Activated CD4-positive, alpha-beta memory T cell treated with anti-CD3 and anti-CD28 coated beads for 36 hours (primary cell): ENCODE measurements at regions not wholly inside any gene's neighbourhood (a gene's known extent, or its start where the extent isn't known, plus 50 kb on each side); places are given as distances from the start of the nearest gene placed in this dataset.
"Not testable (repeated sequence)": the region's sequence is repeated elsewhere in the genome, so short reads cannot be mapped to it uniquely, and the experiment has no call there.

Experiments
- CTCF ChIA-PET: fragments of 350-600 bp; sonication (Branson Sonifier 250); formaldehyde crosslinking; loops from one replicate; lab custom pipeline; 2021; ENCODE audit warnings: antibody characterized with exemption, inconsistent platforms; lab: Charles Lee
- POLR2A ChIA-PET: fragments of 350-600 bp; sonication (Branson Sonifier 250); formaldehyde crosslinking; loops from one replicate; lab custom pipeline; 2021; ENCODE audit warnings: antibody characterized with exemption; lab: Charles Lee
- DNase-seq: peaks from one replicate; pipeline ENCODE4 v3.0.0-alpha.2; 2020
- H3K27ac Mint-ChIP-seq: one replicate; pipeline ENCODE4 v1.8.0; 2021; ENCODE audit warnings: mixed read lengths
- H3K27me3 Mint-ChIP-seq: one replicate; pipeline ENCODE4 v1.8.0; 2021; ENCODE audit warnings: mixed read lengths
- H3K36me3 Mint-ChIP-seq: one replicate; pipeline ENCODE4 v1.8.0; 2021; ENCODE audit warnings: mixed read lengths
- H3K4me1 Mint-ChIP-seq: one replicate; pipeline ENCODE4 v1.8.0; 2021; ENCODE audit warnings: low read depth, mixed read lengths
- H3K4me3 Mint-ChIP-seq: one replicate; pipeline ENCODE4 v1.8.0; 2021; ENCODE audit warnings: mild to moderate bottlenecking, mixed read lengths
- H3K9me3 Mint-ChIP-seq: one replicate; pipeline ENCODE4 v1.8.0; 2021; ENCODE audit warnings: mixed read lengths
- intact Hi-C: fragments of 100-400 bp; cut with micrococcal nuclease; formaldehyde crosslinking; loops from one replicate; pipeline ENCODE4 v1.15.1; 2023

DNA sequence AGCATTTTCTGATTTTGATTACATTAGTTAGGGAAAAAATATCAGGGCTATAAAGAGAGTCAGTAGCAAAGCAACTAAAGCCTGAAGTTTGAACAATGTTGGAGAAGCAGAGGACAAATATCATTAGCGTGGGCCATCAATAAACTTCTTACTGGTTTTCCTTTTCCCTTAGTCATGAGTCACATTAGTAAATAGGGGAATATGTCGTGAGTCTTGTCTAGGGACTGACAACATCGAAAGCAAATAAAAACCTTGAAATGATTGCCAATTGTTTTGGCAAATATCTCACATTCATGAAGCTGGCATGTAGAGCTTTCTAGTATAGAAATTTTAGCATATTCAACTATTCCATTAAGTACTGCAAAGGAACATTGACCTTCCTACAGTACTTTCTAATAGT is 806.0 kb upstream of the SORCS1 start:
- no peak for DNase-seq
- intact Hi-C loops: no loop called here
- peaks cover 24% of the 10 kb centered on the region for H3K9me3 Mint-ChIP-seq
- no peaks in the 10 kb centered on the region for H3K36me3 Mint-ChIP-seq
- H3K27ac Mint-ChIP-seq: no peak overlapping the region
- CTCF ChIA-PET: no interaction called here
- no peaks in the 10 kb centered on the region for H3K4me1 Mint-ChIP-seq
- no peaks in the 10 kb centered on the region for H3K27me3 Mint-ChIP-seq
- H3K4me3 Mint-ChIP-seq: no peak overlapping the region
- POLR2A ChIA-PET: no interaction called here

DNA sequence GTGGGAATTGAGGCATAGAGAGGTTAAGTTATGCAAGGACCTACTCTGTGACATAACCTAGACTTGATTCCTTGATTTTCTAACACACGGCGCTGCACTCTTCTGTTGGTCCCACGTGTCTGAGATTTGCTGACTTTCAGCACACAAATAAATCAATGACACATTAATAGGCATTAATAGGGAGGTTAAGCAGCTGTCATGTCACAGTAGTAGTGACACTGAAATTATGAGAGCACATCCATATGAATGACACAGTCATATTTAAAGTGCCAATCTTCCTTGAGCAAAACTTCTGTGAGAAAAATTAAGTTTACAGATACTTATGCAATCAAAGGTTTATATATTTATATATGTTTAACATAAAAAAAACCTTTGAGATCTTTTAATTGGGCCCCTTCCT is 805.4 kb upstream of the SORCS1 start:
- no peak overlapping the region for H3K4me3 Mint-ChIP-seq
- CTCF ChIA-PET: no interaction called here
- intact Hi-C loops: no loop called here
- POLR2A ChIA-PET: no interaction called here
- DNase-seq: no peak
- no peaks in the 10 kb centered on the region for H3K27me3 Mint-ChIP-seq
- no peaks in the 10 kb centered on the region for H3K36me3 Mint-ChIP-seq
- H3K4me1 Mint-ChIP-seq: no peaks in the 10 kb centered on the region
- H3K9me3 Mint-ChIP-seq: peaks cover 23% of the 10 kb centered on the region
- no peak overlapping the region for H3K27ac Mint-ChIP-seq

DNA sequence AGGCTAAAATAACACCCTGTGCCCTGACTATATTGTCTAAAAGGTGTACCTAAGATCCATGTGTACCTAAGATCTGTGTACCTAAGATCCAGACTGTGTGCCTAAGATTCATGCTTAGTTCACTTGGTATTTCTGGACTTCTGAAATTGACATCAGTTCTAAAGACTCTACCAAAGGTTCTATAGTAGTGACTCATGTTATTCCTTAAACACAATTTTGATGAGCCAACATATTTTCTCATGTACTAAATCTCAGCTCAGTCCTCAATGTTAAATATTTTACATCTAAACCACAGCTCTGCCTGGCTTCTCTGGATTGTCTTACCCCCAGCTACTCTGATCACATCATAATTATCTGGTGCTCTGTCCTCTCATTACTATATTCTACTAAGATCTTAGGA is 802.3 kb upstream of the SORCS1 start:
- POLR2A ChIA-PET: no interaction called here
- DNase-seq: no peak
- Mint-ChIP-seq H3K4me3 (no peak overlapping the region), H3K4me1 (no peaks in the 10 kb centered on the region), H3K9me3 (peaks cover 20% of the 10 kb centered on the region), H3K36me3 (no peaks in the 10 kb centered on the region), H3K27me3 (no peaks in the 10 kb centered on the region), H3K27ac (no peak overlapping the region)
- CTCF ChIA-PET: no interaction called here
- intact Hi-C loops: no loop called here

DNA sequence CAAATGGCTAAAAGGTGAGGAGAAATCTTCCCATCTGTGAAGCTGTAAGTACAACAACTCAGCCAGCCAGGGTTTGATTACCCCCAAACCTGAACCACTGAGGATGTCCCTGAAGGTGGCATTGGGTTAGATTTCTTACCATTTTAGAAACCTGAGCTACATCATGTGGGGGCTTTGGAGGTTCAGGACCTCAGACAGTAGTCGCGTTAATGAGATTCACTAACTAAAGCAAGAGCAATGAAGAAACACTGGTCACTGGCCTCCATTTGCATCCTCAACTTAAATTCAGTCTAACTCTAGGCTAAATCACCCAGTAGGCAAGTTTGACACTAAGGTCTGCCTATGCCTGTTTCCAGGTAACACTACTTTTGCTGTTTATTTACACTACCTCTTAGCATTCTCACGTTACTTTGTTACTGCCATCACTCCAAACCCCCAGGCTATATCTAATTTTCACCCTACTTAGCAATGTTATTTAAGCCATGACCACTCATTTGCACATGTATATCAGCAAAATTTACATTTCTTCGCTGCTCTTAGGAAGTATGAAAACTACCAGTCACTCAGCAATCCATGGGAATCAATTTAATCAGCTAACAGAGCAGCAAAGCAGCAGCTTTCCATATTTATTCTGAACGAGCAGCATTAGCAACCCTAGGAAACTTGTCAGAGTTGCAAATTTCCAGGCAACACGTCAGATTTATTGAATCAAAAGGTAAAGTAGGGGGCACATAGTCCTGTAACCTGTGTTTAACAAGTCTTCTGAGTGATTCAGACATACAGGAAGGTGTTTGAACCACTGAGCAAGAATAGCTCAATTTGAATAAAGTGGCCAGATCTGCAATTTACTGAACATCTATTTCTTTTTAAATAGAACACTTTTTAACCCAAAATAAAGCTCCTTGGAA is 788.4 kb upstream of the SORCS1 start:
- Mint-ChIP-seq H3K4me1 (no peaks in the 10 kb centered on the region), H3K36me3 (no peaks in the 10 kb centered on the region), H3K27me3 (no peaks in the 10 kb centered on the region), H3K9me3 (peaks cover 27% of the 10 kb centered on the region), H3K4me3 (no peak overlapping the region), H3K27ac (no peak overlapping the region)
- DNase-seq: no peak
- CTCF ChIA-PET: no interaction called here
- POLR2A ChIA-PET: no interaction called here
- intact Hi-C loops: no loop called here

DNA sequence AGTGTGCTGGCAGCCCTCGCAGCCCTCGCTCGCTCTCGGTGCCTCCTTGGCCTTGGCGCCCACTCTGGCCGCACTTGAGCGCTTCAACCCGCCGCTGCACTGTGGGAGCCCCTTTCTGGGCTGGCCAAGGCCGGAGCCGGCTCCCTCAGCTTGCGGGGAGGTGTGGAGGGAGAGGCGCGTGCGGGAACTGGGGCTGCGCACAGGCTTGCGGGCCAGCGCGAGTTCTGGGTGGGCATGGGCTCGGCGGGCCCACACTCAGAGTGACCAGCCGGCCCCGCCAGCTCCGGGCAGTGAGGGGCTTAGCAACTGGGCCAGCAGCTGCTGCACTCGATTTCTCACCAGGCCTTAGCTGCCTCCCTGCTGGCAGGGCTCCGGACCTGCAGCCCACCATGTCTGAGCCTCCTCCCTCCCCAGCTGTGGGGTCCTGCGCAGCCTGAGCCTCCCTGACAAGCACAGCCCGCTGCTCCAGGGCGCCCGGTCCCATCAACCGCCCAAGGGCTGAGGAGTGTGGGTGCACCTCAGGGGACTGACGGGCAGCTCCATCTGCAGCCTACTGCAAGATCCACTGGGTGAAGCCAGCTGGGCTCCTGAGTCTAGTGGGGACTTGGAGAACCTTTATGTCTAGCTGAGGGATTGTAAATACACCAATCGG is 786.0 kb upstream of the SORCS1 start:
- H3K4me3 Mint-ChIP-seq, POLR2A ChIA-PET, DNase-seq, intact Hi-C loops, H3K36me3 Mint-ChIP-seq, H3K4me1 Mint-ChIP-seq, CTCF ChIA-PET, H3K27me3 Mint-ChIP-seq, H3K27ac Mint-ChIP-seq: not testable (repeated sequence)
- H3K9me3 Mint-ChIP-seq: peaks cover 30% of the 10 kb centered on the region

DNA sequence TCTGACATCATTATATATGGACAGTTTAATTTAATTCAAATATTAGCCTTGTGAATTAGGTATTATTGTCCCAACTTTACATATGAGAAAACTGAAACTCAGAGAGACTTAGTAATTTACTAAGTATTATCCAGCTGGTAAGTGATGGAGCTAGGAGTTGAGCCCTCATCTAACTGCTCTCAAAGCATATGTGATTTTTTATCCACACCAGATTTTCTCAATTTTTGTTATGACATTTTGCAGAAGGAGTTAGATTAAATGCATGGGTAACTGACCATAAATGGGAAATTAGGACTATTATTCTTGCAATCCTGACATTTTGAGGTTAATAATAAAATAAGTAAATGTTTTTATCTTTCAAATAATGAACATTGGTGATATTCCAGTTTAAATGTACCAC is 778.3 kb upstream of the SORCS1 start:
- Mint-ChIP-seq H3K4me3 (no peak overlapping the region), H3K4me1 (no peaks in the 10 kb centered on the region), H3K9me3 (peaks cover 21% of the 10 kb centered on the region), H3K36me3 (no peaks in the 10 kb centered on the region), H3K27me3 (no peaks in the 10 kb centered on the region), H3K27ac (no peak overlapping the region)
- no peak for DNase-seq
- ChIA-PET CTCF (no interaction called here), POLR2A (no interaction called here)
- intact Hi-C loops: no loop called here

DNA sequence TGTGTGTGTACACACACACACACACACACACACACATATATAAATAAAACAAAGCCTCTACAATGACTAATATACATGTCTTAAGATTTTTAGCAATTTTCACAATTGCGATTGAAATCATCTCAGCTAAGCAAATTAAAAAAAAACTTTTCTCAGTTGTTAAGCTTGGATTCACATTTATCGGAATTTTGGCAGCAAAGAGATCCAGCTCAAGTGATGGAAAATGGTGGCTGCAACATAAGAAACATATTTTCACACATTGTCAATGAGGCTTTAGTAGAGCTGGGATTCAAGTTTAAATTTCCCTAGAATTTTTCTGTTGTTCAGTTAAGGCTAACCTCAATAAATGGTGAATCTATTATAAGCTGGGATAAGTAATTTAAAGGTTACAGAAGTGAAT is 768.6 kb upstream of the SORCS1 start:
- Mint-ChIP-seq H3K4me3 (no peak overlapping the region), H3K27me3 (no peaks in the 10 kb centered on the region), H3K9me3 (peaks cover 3% of the 10 kb centered on the region), H3K4me1 (no peaks in the 10 kb centered on the region), H3K27ac (no peak overlapping the region), H3K36me3 (no peaks in the 10 kb centered on the region)
- intact Hi-C loops: no loop called here
- CTCF ChIA-PET: no interaction called here
- POLR2A ChIA-PET: no interaction called here
- DNase-seq: no peak

DNA sequence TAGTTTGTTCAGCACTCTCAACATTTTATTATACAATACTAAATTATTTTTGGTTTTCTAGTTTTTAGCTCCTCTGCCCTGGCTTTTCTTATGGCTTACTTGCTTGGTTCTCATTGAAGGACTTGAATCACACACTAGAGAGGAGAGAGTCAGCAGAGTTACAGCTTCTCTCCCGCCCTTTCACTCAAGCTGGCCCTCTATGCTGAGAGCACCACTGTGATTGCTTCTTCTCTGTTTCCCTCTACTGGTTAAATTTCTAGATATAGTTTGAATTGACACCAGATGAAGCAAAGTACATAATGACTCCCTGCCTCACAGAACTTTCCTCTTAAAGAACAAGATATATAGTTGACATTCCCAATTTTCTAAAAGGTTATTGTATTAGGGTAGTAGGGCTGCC is 767.3 kb upstream of the SORCS1 start:
- intact Hi-C loops: no loop called here
- H3K36me3 Mint-ChIP-seq: no peaks in the 10 kb centered on the region
- ChIA-PET POLR2A (no interaction called here), CTCF (no interaction called here)
- H3K4me1 Mint-ChIP-seq: no peaks in the 10 kb centered on the region
- DNase-seq: no peak
- H3K27ac Mint-ChIP-seq: no peak overlapping the region
- H3K4me3 Mint-ChIP-seq: no peak overlapping the region
- H3K9me3 Mint-ChIP-seq: peaks cover 3% of the 10 kb centered on the region
- no peaks in the 10 kb centered on the region for H3K27me3 Mint-ChIP-seq

DNA sequence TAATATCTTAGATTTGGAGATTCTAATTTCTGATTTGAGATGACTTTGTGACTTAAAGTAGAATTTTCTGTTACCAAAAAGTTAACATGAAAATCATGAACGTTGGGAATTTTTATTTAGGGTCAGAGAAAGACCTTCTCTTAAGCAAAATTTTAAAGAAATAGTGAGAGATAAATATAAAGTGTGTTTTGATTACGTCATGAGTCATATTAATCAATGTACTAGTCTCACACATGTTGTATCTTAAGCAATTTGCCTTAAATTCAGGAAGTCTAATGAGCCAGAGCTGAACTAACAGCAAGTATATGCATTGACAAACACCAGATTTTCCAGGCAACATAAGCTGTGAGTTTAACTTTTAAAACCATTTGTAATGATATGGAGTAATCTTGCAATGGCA is 765.5 kb upstream of the SORCS1 start:
- ChIA-PET CTCF (no interaction called here), POLR2A (no interaction called here)
- no peak overlapping the region for H3K27ac Mint-ChIP-seq
- no peaks in the 10 kb centered on the region for H3K27me3 Mint-ChIP-seq
- intact Hi-C loops: no loop called here
- no peaks in the 10 kb centered on the region for H3K36me3 Mint-ChIP-seq
- H3K4me3 Mint-ChIP-seq: no peak overlapping the region
- no peak for DNase-seq
- H3K4me1 Mint-ChIP-seq: no peaks in the 10 kb centered on the region
- peaks cover 9% of the 10 kb centered on the region for H3K9me3 Mint-ChIP-seq

DNA sequence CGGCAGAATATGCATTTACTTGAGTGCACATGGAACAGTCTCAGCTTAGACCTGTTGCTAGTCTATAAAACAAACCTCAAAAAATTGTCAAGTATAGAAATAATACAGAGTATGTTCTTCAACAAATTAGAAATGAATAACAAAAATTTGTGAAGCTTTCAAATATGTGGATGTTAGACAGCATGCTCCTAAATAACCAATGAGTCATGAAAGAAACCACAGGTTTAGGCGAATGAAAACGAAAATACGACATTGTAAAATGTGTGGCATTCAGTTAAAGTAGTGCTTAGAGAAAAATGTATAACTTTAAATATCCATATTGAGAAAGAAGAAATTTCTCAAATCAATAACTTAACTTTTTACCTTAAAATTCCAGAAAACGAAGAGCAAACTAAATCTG is 760.0 kb upstream of the SORCS1 start:
- Mint-ChIP-seq H3K4me1 (no peaks in the 10 kb centered on the region), H3K9me3 (peaks cover 21% of the 10 kb centered on the region), H3K36me3 (no peaks in the 10 kb centered on the region), H3K27me3 (no peaks in the 10 kb centered on the region), H3K27ac (no peak overlapping the region), H3K4me3 (no peak overlapping the region)
- DNase-seq: no peak
- POLR2A ChIA-PET: no interaction called here
- intact Hi-C loops: no loop called here
- CTCF ChIA-PET: no interaction called here

DNA sequence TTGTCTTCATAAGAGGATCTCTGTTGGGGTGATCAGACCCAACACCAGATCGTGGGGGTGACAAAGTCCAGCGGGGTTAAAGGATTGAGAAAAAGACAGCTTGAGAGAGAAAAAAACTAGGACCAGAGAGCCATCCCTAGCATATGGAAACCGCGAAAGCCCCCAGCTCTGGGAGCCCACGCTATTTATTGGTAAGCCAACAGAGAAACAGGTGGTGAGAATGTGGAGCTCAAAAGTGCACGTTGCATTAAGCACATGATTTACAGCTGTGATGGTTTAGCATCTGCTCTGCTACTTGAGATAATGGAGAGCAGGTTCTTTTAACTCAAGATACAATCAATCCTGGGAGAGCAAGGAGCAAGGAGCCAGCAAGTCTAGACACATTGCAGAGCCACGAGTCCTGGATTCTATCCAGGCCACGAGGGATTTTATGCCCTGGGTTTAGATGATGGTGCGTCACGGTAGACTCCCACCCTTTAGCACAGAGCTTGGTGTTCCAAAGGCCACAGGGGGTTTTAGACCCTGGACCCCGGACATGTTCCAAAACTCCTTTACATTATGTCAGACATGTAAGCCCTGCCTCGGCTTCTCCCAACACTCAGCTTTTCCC is 755.2 kb upstream of the SORCS1 start:
- H3K9me3 Mint-ChIP-seq: peaks cover 32% of the 10 kb centered on the region
- H3K27me3 Mint-ChIP-seq: peaks cover 4% of the 10 kb centered on the region
- CTCF ChIA-PET: no interaction called here
- no peak overlapping the region for H3K27ac Mint-ChIP-seq
- DNase-seq: no peak
- H3K4me3 Mint-ChIP-seq: no peak overlapping the region
- no peaks in the 10 kb centered on the region for H3K4me1 Mint-ChIP-seq
- POLR2A ChIA-PET: no interaction called here
- peaks cover 2% of the 10 kb centered on the region for H3K36me3 Mint-ChIP-seq
- intact Hi-C loops: no loop called here

DNA sequence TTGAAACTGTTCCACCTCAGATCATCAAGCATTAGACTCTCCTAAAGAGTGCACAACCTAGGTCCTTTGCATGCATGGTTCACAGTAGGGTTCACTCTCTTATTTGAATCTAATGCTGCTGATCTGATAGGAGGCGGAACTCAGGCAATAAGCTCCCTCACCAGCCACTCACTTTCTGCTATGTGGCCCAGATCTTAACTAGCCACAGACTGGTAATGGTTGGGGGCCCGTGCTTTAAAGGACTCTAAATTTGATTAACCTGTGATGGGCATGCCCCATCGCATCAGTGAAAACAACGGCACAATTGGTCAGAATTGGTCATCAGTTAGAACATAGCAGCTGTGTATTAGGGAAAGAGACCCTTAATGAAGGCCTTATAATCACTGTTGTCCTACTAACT is 753.7 kb upstream of the SORCS1 start:
- POLR2A ChIA-PET: no interaction called here
- Mint-ChIP-seq H3K4me1 (no peaks in the 10 kb centered on the region), H3K27me3 (peaks cover 6% of the 10 kb centered on the region), H3K4me3 (no peak overlapping the region), H3K27ac (no peak overlapping the region), H3K36me3 (peaks cover 2% of the 10 kb centered on the region), H3K9me3 (peaks cover 30% of the 10 kb centered on the region)
- no peak for DNase-seq
- CTCF ChIA-PET: no interaction called here
- intact Hi-C loops: no loop called here
